ENCODE measurements at regions not wholly inside any gene's neighbourhood (a gene's known extent, or its start where the extent isn't known, plus 50 kb on each side); places are given as distances from the start of the nearest gene placed in this dataset.
A peak's percentile ranks its signal among the peaks of the same experiment; 100 is the strongest.

GRCh38 chr12:46460682-46461210, 88.2 kb upstream of the SLC38A2 start:
- no peak for DNase-seq
- H3K4me1 ChIP-seq (ENCODE audit: insufficient read depth, low read length), result peaks cover 47% of the 10 kb centered on the region
- H3K27me3 Mint-ChIP-seq, result no peaks in the 10 kb centered on the region
- H3K27ac ChIP-seq (ENCODE audit: low read depth, low read length), result no peak overlapping the region
- no peaks in the 10 kb centered on the region for H3K36me3 ChIP-seq (ENCODE audit: insufficient read depth, low read length)
- no peaks in the 10 kb centered on the region for H3K27me3 ChIP-seq (ENCODE audit: insufficient read depth, low read length, poor library complexity, severe bottlenecking)
- no peaks in the 10 kb centered on the region for H3K36me3 Mint-ChIP-seq
- no peaks in the 10 kb centered on the region for H3K9me3 Mint-ChIP-seq
- H3K27ac Mint-ChIP-seq, result peak overlapping the region in 7 of 8 donors; percentile 21 to 91 (median 82)
- H3K4me3 Mint-ChIP-seq, result peak overlapping the region in 6 of 7 donors; percentile 32 to 83 (median 72)
- peak overlapping the region; percentile 1 for H3K4me3 ChIP-seq (ENCODE audit: low read length)
- H3K4me1 Mint-ChIP-seq, result peaks cover 42 to 50% (median 50%) of the 10 kb centered on the region in 3 donors
- ChIA-PET POLR2A (interaction anchor here (1.9 kb wide), 1 partner anchor 89 kb away, joined by 8 read pairs; no protein-coding TSS in a partner anchor), CTCF (interaction anchor here (0.6 to 1.2 kb wide), 2 partner anchors 10 to 17 kb away, joined by 3 read pairs; no protein-coding TSS in a partner anchor)
- H3K9me3 ChIP-seq (ENCODE audit: low read length), result no peaks in the 10 kb centered on the region

GRCh38 chr12:46459861-46460545, 87.4 kb upstream of the SLC38A2 start:
- Histone ChIP-seq H3K4me3 (ENCODE audit: low read length) (peak overlapping the region; percentile 1), H3K9me3 (ENCODE audit: low read length) (no peaks in the 10 kb centered on the region)

GRCh38 chr12:46459111-46459510, 86.5 kb upstream of the SLC38A2 start:
- peak overlapping the region; percentile 29 to 92 (median 63) for H3K27ac Mint-ChIP-seq
- ChIA-PET POLR2A (no interaction called here), CTCF (no interaction called here)
- H3K36me3 Mint-ChIP-seq, result no peaks in the 10 kb centered on the region
- no peaks in the 10 kb centered on the region for H3K9me3 Mint-ChIP-seq
- Histone ChIP-seq H3K27ac (ENCODE audit: low read depth, low read length) (no peak overlapping the region), H3K9me3 (ENCODE audit: low read length) (no peaks in the 10 kb centered on the region), H3K27me3 (ENCODE audit: insufficient read depth, low read length, poor library complexity, severe bottlenecking) (no peaks in the 10 kb centered on the region), H3K4me1 (ENCODE audit: insufficient read depth, low read length) (peaks cover 60% of the 10 kb centered on the region), H3K4me3 (ENCODE audit: low read length) (no peak overlapping the region), H3K36me3 (ENCODE audit: insufficient read depth, low read length) (no peaks in the 10 kb centered on the region)
- no peaks in the 10 kb centered on the region for H3K27me3 Mint-ChIP-seq
- DNase-seq, result no peak
- H3K4me3 Mint-ChIP-seq, result peak overlapping the region; percentile 4 to 70 (median 48)
- H3K4me1 Mint-ChIP-seq, result peaks cover 54 to 63% (median 63%) of the 10 kb centered on the region in 3 donors

More at GRCh38 chr12:46459861-46460545, 87.4 kb upstream of the SLC38A2 start:
- no peaks in the 10 kb centered on the region for H3K9me3 Mint-ChIP-seq
- peaks cover 55% of the 10 kb centered on the region for H3K4me1 ChIP-seq (ENCODE audit: insufficient read depth, low read length)
- no peaks in the 10 kb centered on the region for H3K27me3 ChIP-seq (ENCODE audit: insufficient read depth, low read length, poor library complexity, severe bottlenecking)
- no peaks in the 10 kb centered on the region for H3K27me3 Mint-ChIP-seq
- DNase-seq, result peak in 1 of 5 donors; percentile 19
- H3K36me3 ChIP-seq (ENCODE audit: insufficient read depth, low read length), result no peaks in the 10 kb centered on the region
- H3K36me3 Mint-ChIP-seq, result no peaks in the 10 kb centered on the region
- H3K27ac ChIP-seq (ENCODE audit: low read depth, low read length), result no peak overlapping the region
- H3K4me1 Mint-ChIP-seq, result peaks cover 49 to 58% (median 57%) of the 10 kb centered on the region in 3 donors
- peak overlapping the region in 6 of 7 donors; percentile 67 to 83 (median 72) for H3K4me3 Mint-ChIP-seq
- peak overlapping the region; percentile 27 to 91 (median 81) for H3K27ac Mint-ChIP-seq
- ChIA-PET POLR2A (interaction anchor here (1.9 kb wide), 1 partner anchor 89 kb away, joined by 8 read pairs; no protein-coding TSS in a partner anchor), CTCF (interaction anchor here (1.2 kb wide), 1 partner anchor 11 kb away, joined by 3 read pairs; no protein-coding TSS in a partner anchor)

GRCh38 chr12:46458500-46459102, 86.0 kb upstream of the SLC38A2 start:
- no peaks in the 10 kb centered on the region for H3K27me3 ChIP-seq (ENCODE audit: insufficient read depth, low read length, poor library complexity, severe bottlenecking)
- H3K36me3 ChIP-seq (ENCODE audit: insufficient read depth, low read length), result no peaks in the 10 kb centered on the region
- peak overlapping the region; percentile 29 to 92 (median 63) for H3K27ac Mint-ChIP-seq
- H3K27me3 Mint-ChIP-seq, result no peaks in the 10 kb centered on the region
- H3K4me3 Mint-ChIP-seq, result peak overlapping the region; percentile 4 to 70 (median 48)
- ChIA-PET POLR2A (no interaction called here), CTCF (no interaction called here)
- peaks cover 54 to 63% (median 63%) of the 10 kb centered on the region in 3 donors for H3K4me1 Mint-ChIP-seq
- no peaks in the 10 kb centered on the region for H3K36me3 Mint-ChIP-seq
- H3K9me3 ChIP-seq (ENCODE audit: low read length), result no peaks in the 10 kb centered on the region
- H3K4me3 ChIP-seq (ENCODE audit: low read length), result no peak overlapping the region
- no peak overlapping the region for H3K27ac ChIP-seq (ENCODE audit: low read depth, low read length)
- no peaks in the 10 kb centered on the region for H3K9me3 Mint-ChIP-seq
- peaks cover 60% of the 10 kb centered on the region for H3K4me1 ChIP-seq (ENCODE audit: insufficient read depth, low read length)
- DNase-seq, result peak in 1 of 5 donors; percentile 12

GRCh38 chr12:46457958-46458357, 85.4 kb upstream of the SLC38A2 start:
- Mint-ChIP-seq H3K4me1 (peaks cover 54 to 63% (median 63%) of the 10 kb centered on the region in 3 donors), H3K4me3 (no peak overlapping the region), H3K36me3 (no peaks in the 10 kb centered on the region), H3K27ac (no peak overlapping the region), H3K27me3 (no peaks in the 10 kb centered on the region), H3K9me3 (no peaks in the 10 kb centered on the region)
- Histone ChIP-seq H3K4me3 (ENCODE audit: low read length) (no peak overlapping the region), H3K4me1 (ENCODE audit: insufficient read depth, low read length) (peaks cover 60% of the 10 kb centered on the region), H3K36me3 (ENCODE audit: insufficient read depth, low read length) (no peaks in the 10 kb centered on the region), H3K27ac (ENCODE audit: low read depth, low read length) (no peak overlapping the region), H3K27me3 (ENCODE audit: insufficient read depth, low read length, poor library complexity, severe bottlenecking) (no peaks in the 10 kb centered on the region), H3K9me3 (ENCODE audit: low read length) (no peaks in the 10 kb centered on the region)
- ChIA-PET POLR2A (no interaction called here), CTCF (no interaction called here)
- DNase-seq, result no peak

GRCh38 chr12:46456356-46457334, 84.1 kb upstream of the SLC38A2 start:
- Histone ChIP-seq H3K4me3 (ENCODE audit: low read length) (no peak overlapping the region), H3K27ac (ENCODE audit: low read depth, low read length) (no peak overlapping the region), H3K4me1 (ENCODE audit: insufficient read depth, low read length) (peaks cover 60% of the 10 kb centered on the region), H3K36me3 (ENCODE audit: insufficient read depth, low read length) (no peaks in the 10 kb centered on the region), H3K27me3 (ENCODE audit: insufficient read depth, low read length, poor library complexity, severe bottlenecking) (no peaks in the 10 kb centered on the region), H3K9me3 (ENCODE audit: low read length) (no peaks in the 10 kb centered on the region)
- Mint-ChIP-seq H3K4me1 (peaks cover 54 to 68% (median 63%) of the 10 kb centered on the region in 3 donors), H3K36me3 (no peaks in the 10 kb centered on the region), H3K27ac (peak overlapping the region in 2 of 8 donors; percentile 3 to 67), H3K4me3 (peak overlapping the region in 4 of 7 donors; percentile 24 to 62 (median 44)), H3K27me3 (no peaks in the 10 kb centered on the region), H3K9me3 (no peaks in the 10 kb centered on the region)
- no peak for DNase-seq
- ChIA-PET POLR2A (no interaction called here), CTCF (no interaction called here)

GRCh38 chr12:46455648-46456352, 83.2 kb upstream of the SLC38A2 start:
- Histone ChIP-seq H3K36me3 (ENCODE audit: insufficient read depth, low read length) (no peaks in the 10 kb centered on the region), H3K9me3 (ENCODE audit: low read length) (no peaks in the 10 kb centered on the region), H3K27me3 (ENCODE audit: insufficient read depth, low read length, poor library complexity, severe bottlenecking) (no peaks in the 10 kb centered on the region), H3K4me3 (ENCODE audit: low read length) (no peak overlapping the region), H3K27ac (ENCODE audit: low read depth, low read length) (no peak overlapping the region), H3K4me1 (ENCODE audit: insufficient read depth, low read length) (peaks cover 53% of the 10 kb centered on the region)
- Mint-ChIP-seq H3K9me3 (no peaks in the 10 kb centered on the region), H3K27me3 (no peaks in the 10 kb centered on the region), H3K4me1 (peaks cover 55 to 64% (median 57%) of the 10 kb centered on the region in 3 donors), H3K4me3 (peak overlapping the region in 6 of 7 donors; percentile 14 to 58 (median 40)), H3K36me3 (no peaks in the 10 kb centered on the region), H3K27ac (peak overlapping the region in 7 of 8 donors; percentile 0 to 80 (median 43))
- POLR2A ChIA-PET, result no interaction called here
- CTCF ChIA-PET, result interaction anchor here (0.8 kb wide), 1 partner anchor 206 kb away, joined by 3 read pairs; no protein-coding TSS in a partner anchor
- no peak for DNase-seq

All from CD8-positive, alpha-beta memory T cell (primary cell).